Activated CD8-positive, alpha-beta memory T cell treated with anti-CD3 and anti-CD28 coated beads for 48 hours (primary cell): ENCODE measurements at regions not wholly inside any gene's neighbourhood (a gene's known extent, or its start where the extent isn't known, plus 50 kb on each side); places are given as distances from the start of the nearest gene placed in this dataset.

Source experiments
- DNase-seq, 3 experiments: peaks; one replicate each; pipeline ENCODE4 v3.0.0-alpha.2; 2020; ENCODE audit warnings: low read depth in 2 of 3, low spot score in 2 of 3

DNA sequence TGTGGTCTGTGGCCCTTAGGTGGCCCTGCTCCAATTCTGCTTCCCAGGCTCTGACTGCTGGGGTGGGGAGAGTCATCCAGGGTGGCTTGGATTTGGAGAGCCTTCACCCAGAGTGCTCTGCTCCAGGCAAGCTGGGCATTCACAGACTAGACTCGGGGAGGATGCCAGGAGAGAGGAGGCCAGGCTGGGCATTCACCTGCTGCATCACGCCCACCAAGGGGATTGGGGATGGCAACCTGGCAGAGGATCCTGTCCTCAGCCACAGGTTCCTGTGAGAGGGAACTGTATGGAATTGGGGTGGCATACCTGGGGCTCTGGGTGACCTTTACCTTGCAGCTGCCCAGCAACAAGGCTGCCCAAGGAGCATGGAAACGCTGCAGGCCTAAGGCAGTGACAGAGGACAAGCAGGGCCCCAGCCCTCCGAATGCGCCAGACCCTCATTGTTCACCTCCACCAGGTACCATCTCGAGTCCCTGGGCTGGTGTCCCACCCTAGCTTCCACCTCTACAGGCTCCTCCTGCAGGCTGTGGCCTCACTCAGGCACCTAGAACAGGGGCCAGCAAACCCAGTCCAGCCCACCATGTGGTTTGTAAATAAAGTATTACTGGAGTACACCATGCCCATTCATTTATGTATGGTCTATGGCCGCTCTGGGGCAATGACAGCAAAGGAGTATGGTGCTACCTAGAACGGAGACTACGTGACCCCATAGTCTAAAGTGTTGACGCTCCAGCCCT lies 255.3 kb upstream of the RAB6C start:
- DNase-seq = no peak

GRCh38 chr2:129726216-129726615 lies 253.2 kb upstream of the RAB6C start:
- no peak for DNase-seq

- DNase-seq = no peak
Measured at GRCh38 chr2:129727286-129727685, 252.2 kb upstream of the RAB6C start.

GRCh38 chr2:129728035-129728972 lies 251.2 kb upstream of the RAB6C start:
- no peak for DNase-seq

DNA sequence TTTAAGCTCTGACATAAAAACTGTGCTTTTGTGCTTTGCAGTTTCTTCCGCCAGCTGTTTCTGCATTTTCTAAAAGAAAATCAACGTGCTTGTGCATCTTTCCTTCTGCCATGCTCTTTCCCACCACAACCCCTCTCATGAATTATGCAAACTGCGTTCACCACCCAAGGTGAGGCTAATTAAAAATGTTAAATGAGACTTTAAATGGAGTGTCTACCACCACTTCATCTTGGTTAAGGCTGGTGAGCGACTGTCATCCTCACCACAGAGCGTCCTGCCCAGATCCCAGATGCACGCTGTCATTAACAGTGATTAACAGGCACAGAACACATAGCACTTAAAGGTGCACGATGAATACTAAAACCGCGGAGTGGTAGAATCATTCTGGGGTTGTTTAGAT lies 250.5 kb upstream of the RAB6C start:
- no peak for DNase-seq

GRCh38 chr2:129729646-129730045 lies 249.8 kb upstream of the RAB6C start:
- no peak for DNase-seq

DNA sequence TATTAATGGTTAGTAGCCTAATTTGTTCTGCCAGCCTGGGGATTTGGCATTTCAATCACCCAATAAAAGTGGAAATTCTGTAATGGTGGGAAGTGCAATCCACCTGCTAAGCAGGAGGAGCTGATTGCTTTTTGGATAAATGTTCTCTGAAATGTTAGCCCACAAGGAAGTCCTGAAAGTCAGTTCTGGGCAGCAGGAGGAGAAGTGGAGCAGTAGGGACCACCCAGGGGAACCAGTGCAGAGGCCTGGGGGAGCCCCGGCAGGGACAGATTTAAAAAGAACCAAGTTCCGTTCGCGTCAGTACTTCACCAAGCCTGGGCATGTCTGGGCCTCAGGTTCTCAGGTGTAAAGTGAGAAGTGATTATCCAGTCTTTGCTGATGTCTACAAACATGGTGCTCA lies 248.5 kb upstream of the RAB6C start:
- no peak for DNase-seq

- DNase-seq = no peak
Measured at GRCh38 chr2:129731907-129732629, 247.4 kb upstream of the RAB6C start.

- DNase-seq = no peak
Measured at GRCh38 chr2:129732630-129733026, 246.8 kb upstream of the RAB6C start.

GRCh38 chr2:129733041-129733440 lies 246.4 kb upstream of the RAB6C start:
- DNase-seq = no peak

- no peak for DNase-seq
Measured at GRCh38 chr2:129733579-129733978, 245.9 kb upstream of the RAB6C start.

- no peak for DNase-seq
Measured at GRCh38 chr2:129734343-129735034, 245.0 kb upstream of the RAB6C start.

GRCh38 chr2:129735576-129735975 lies 243.9 kb upstream of the RAB6C start:
- DNase-seq = no peak

DNA sequence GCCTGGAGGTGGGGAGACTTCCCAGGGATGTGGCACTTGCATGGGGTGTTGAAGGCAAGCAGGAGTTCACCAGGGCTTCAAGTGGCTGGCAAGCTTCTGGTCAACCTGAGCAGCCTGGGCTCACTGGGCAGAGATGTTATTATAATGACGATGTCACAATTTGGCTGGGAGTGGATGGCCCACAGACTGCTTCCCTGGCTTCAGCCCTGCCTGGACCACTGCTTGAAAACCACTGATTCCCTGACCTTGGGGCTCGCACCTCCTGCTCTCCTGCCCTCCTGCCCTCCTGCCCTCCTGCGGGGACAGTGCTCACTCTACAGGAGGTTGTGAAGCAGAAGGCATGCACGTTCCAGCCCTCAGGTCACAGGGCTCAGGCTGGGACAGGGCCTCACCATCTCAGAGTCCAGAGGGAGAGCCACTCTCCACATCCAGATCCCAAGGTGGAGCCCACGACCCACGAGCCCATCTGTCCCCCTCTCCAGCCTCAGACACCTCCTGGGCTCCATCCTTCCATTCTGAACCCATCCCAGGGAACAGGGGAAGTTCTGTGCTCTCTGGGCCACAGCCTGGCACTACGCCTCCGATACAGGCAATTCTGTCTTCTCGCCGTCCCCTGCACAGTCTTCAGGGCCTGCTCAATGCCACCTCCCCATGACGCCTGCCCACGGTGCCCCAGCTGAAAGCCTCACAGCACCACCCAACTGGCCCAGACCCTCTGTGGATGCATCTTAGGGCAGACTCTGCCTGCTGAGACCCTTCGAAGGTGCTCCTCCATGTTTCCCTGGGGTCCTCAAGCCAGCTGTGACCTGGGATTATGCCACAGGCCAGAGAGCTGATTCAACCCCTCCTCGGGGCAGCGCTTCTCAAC lies 241.6 kb upstream of the RAB6C start:
- no peak for DNase-seq

GRCh38 chr2:129738799-129739198 lies 240.7 kb upstream of the RAB6C start:
- no peak for DNase-seq

DNA sequence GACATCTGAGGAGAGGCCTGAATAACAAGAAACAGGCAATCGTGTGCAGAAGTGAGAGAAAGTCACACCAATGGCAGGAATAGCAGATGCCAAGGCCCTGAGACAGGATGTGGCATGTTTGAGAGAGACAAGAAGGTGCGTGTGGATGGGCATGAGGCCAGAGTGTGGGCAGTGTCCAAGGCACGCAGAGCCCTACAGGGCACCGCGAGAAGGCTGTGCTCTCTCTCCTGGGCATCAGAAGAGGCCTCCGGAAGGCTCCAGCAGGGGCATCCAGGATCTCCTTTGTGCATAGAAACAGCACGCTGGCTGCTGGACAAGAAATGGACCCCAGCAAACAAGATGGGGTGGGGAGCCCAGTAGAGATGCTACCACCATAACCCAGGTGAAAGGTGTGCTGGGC lies 239.0 kb upstream of the RAB6C start:
- DNase-seq = no peak

DNA sequence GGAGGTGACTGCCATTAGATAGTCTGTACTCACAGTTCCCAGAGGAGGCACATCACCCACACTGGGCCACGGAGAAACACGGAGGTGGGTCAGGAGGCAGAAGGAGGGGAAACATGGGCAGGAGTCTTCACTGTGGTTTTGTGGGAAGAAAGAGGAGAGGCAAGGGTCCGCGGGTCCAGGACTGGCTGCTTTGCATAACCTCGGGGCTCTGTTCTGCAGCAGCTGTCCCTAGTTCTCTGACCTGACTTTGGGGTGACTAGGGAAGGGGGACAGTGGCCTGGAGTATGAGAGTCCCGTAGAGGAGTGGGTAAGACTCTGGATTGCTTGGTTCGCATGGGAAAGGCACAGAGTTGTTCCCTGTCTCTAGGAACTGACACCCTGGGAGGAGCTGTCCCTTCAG lies 238.3 kb upstream of the RAB6C start:
- no peak for DNase-seq

- no peak for DNase-seq
Measured at GRCh38 chr2:129741623-129742022, 237.8 kb upstream of the RAB6C start.

DNA sequence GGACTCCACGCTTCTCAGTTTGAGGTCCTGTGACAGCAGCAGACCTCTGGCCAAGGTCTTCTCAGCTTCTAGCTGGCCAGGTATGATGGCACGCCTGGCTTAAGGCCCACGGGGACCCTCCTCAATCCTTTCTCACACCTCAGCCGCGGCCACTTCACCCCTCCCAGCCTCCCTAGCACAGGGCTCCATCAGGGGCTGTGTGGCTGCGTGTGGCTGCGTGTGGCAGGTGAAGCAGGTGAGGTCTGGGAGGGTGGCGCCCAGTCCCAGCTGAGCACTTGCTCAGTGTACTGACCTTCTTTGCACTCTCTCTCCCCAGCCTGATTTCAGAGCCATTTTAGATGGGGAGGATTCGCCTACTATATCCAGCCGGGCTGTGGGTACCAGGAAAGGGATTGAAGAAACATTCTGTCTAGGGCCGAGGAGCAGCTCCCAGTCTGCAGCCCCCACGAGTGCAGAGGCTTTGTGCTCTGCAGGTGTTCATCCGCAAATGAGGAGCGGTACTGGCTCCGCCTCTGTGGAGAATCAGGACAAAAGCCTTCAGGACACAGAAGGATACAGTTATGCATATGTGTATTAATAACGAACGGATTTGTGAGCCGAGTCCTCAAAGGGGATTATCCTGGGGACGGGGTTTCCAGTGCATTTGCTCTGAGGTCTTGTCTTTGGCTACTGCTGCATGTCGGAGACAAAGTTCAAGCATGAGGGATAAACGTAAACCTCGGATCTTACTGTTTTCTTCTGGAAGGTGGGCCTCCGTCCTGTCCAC lies 236.9 kb upstream of the RAB6C start:
- no peak for DNase-seq
